ENCODE measurements at regions not wholly inside any gene's neighbourhood (a gene's known extent, or its start where the extent isn't known, plus 50 kb on each side); places are given as distances from the start of the nearest gene placed in this dataset.
A peak's percentile ranks its signal among the peaks of the same experiment; 100 is the strongest.

GRCh38 chr17:13352747-13353415 lies 248.8 kb downstream of the HS3ST3A1 start:
- no peak for FAIRE-seq

- FAIRE-seq = no peak
These were observed 250.7 kb downstream of the HS3ST3A1 start for GRCh38 chr17:13351046-13351445.

GRCh38 chr17:13350466-13350865 lies 251.3 kb downstream of the HS3ST3A1 start:
- no peak for FAIRE-seq

- no peak for FAIRE-seq
These were observed 254.6 kb downstream of the HS3ST3A1 start for GRCh38 chr17:13346996-13347762.

- no peak for FAIRE-seq
These were observed 255.1 kb downstream of the HS3ST3A1 start for GRCh38 chr17:13346592-13346991.

- no peak for FAIRE-seq
These were observed 255.6 kb downstream of the HS3ST3A1 start for GRCh38 chr17:13346081-13346533.

- no peak for FAIRE-seq
These were observed 263.3 kb downstream of the HS3ST3A1 start for GRCh38 chr17:13338421-13338820.

GRCh38 chr17:13337864-13338371 lies 263.8 kb downstream of the HS3ST3A1 start:
- peak; percentile 51 for FAIRE-seq

- FAIRE-seq = no peak
These were observed 264.6 kb downstream of the HS3ST3A1 start for GRCh38 chr17:13337151-13337550.

GRCh38 chr17:13334374-13334773 lies 267.4 kb downstream of the HS3ST3A1 start:
- no peak for FAIRE-seq

GRCh38 chr17:13333661-13334060 lies 268.1 kb downstream of the HS3ST3A1 start:
- no peak for FAIRE-seq

GRCh38 chr17:13332207-13332606 lies 269.5 kb downstream of the HS3ST3A1 start:
- FAIRE-seq = no peak

GRCh38 chr17:13329421-13329820 lies 272.3 kb downstream of the HS3ST3A1 start:
- no peak for FAIRE-seq

GRCh38 chr17:13323990-13324389 lies 277.7 kb downstream of the HS3ST3A1 start:
- FAIRE-seq = no peak

- no peak for FAIRE-seq
These were observed 279.6 kb downstream of the HS3ST3A1 start for GRCh38 chr17:13321951-13322701.

- FAIRE-seq = no peak
These were observed 281.5 kb downstream of the HS3ST3A1 start for GRCh38 chr17:13320046-13320785.

GRCh38 chr17:13316657-13317056 lies 285.1 kb downstream of the HS3ST3A1 start:
- no peak for FAIRE-seq

- no peak for FAIRE-seq
These were observed 290.4 kb downstream of the HS3ST3A1 start for GRCh38 chr17:13311306-13311705.

- FAIRE-seq = no peak
These were observed 290.9 kb downstream of the HS3ST3A1 start for GRCh38 chr17:13310858-13311257.

- no peak for FAIRE-seq
These were observed 288.6 kb upstream of the ELAC2 start for GRCh38 chr17:13306310-13306962.

GRCh38 chr17:13302983-13303382 lies 285.2 kb upstream of the ELAC2 start:
- FAIRE-seq = no peak

- FAIRE-seq = no peak
These were observed 284.6 kb upstream of the ELAC2 start for GRCh38 chr17:13302419-13302818.

All from endometrium (tissue), 2 donors.